ENCODE measurements at regions not wholly inside any gene's neighbourhood (a gene's known extent, or its start where the extent isn't known, plus 50 kb on each side); places are given as distances from the start of the nearest gene placed in this dataset.
A peak's percentile ranks its signal among the peaks of the same experiment; 100 is the strongest.

DNA sequence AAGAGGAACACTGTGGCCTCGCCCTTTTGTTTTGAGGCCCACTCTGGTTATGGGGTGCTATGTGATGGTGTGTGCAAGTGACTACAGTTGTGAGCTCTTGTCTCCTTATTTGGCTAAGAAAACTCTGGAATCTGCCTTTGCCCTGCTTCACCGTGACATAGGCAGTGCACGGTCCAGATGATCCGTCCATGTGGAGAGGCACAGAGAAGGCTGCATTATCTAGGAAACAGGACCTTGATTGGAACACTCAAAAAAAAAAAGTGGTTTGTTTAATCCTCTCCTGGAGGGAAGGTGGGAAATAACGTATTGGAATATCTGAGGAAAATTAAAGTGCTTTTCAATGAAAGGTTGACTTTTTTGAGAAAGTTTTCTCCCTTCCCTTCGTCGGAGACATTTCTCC, 233.3 kb downstream of the CHD9NB start:
- H3K4me1 ChIP-seq (ENCODE audit: low read depth): peaks cover 13% of the 10 kb centered on the region
- H3K27me3 ChIP-seq: peaks cover 35% of the 10 kb centered on the region
- H3K4me3 ChIP-seq: no peak overlapping the region
- no peak for DNase-seq (ENCODE audit: low read depth in 1 of 2, low spot score in 1 of 2)
- H3K27ac ChIP-seq: no peak overlapping the region
- H3K36me3 ChIP-seq: no peaks in the 10 kb centered on the region
- no peaks in the 10 kb centered on the region for H3K9me3 ChIP-seq (ENCODE audit: low read depth)
- TF ChIP-seq, protein P1, sequence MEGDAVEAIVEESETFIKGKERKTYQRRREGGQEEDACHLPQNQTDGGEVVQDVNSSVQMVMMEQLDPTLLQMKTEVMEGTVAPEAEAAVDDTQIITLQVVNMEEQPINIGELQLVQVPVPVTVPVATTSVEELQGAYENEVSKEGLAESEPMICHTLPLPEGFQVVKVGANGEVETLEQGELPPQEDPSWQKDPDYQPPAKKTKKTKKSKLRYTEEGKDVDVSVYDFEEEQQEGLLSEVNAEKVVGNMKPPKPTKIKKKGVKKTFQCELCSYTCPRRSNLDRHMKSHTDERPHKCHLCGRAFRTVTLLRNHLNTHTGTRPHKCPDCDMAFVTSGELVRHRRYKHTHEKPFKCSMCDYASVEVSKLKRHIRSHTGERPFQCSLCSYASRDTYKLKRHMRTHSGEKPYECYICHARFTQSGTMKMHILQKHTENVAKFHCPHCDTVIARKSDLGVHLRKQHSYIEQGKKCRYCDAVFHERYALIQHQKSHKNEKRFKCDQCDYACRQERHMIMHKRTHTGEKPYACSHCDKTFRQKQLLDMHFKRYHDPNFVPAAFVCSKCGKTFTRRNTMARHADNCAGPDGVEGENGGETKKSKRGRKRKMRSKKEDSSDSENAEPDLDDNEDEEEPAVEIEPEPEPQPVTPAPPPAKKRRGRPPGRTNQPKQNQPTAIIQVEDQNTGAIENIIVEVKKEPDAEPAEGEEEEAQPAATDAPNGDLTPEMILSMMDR (IDR thresholded peaks at IDR 0.05; ENCODE audit: low read depth, low read length): no peak

DNA sequence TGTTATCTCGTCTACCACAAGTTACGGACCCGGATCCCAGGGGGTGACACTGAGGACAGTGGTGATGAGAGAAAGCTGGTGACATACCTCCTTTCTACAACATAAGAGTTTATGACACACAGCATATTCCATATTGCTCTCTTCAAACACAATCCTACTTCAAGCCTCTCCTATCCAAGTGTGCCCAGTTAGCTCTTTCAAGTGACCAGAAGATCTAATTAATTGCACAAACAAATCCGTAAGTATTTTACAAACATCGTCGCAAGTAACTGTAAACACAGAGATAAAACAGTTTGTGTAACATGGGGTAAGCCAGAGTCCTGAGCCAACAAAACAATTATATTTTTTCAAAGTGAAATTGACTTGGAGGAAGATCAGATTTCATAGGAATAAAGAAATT, 235.0 kb downstream of the CHD9NB start:
- TF ChIP-seq, protein P1 (IDR thresholded peaks at IDR 0.05; ENCODE audit: low read depth, low read length): no peak
- H3K4me1 ChIP-seq (ENCODE audit: low read depth): peaks cover 13% of the 10 kb centered on the region
- no peaks in the 10 kb centered on the region for H3K36me3 ChIP-seq
- peaks cover 47% of the 10 kb centered on the region for H3K27me3 ChIP-seq
- no peaks in the 10 kb centered on the region for H3K9me3 ChIP-seq (ENCODE audit: low read depth)
- H3K27ac ChIP-seq: no peak overlapping the region
- DNase-seq (ENCODE audit: low read depth in 1 of 2, low spot score in 1 of 2): no peak
- no peak overlapping the region for H3K4me3 ChIP-seq

DNA sequence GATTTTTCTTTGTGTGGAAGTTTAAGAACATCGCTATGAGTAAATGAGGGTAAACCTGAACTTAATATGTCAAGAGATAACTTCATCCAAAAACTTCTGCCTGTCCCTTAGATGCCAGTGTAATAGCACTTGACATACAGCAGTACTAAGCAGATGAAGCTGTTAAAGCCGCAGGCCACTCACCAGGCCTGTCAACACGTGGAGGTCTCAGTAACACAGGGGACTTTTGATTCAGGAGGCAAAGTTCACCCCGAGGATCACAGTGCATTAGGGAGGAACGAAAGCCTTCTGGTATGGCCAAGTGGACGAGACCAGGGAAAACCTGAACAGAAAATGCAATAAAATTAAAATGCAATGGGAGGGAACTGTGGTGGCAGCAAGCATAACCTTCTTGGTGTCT, 235.7 kb downstream of the CHD9NB start:
- no peaks in the 10 kb centered on the region for H3K9me3 ChIP-seq (ENCODE audit: low read depth)
- no peaks in the 10 kb centered on the region for H3K36me3 ChIP-seq
- peaks cover 42% of the 10 kb centered on the region for H3K27me3 ChIP-seq
- H3K27ac ChIP-seq: no peak overlapping the region
- no peak overlapping the region for H3K4me3 ChIP-seq
- TF ChIP-seq, protein P1 (IDR thresholded peaks at IDR 0.05; ENCODE audit: low read depth, low read length): no peak
- DNase-seq (ENCODE audit: low read depth in 1 of 2, low spot score in 1 of 2): peak in 1 of 2 donors; percentile 90
- peaks cover 11% of the 10 kb centered on the region for H3K4me1 ChIP-seq (ENCODE audit: low read depth)

DNA sequence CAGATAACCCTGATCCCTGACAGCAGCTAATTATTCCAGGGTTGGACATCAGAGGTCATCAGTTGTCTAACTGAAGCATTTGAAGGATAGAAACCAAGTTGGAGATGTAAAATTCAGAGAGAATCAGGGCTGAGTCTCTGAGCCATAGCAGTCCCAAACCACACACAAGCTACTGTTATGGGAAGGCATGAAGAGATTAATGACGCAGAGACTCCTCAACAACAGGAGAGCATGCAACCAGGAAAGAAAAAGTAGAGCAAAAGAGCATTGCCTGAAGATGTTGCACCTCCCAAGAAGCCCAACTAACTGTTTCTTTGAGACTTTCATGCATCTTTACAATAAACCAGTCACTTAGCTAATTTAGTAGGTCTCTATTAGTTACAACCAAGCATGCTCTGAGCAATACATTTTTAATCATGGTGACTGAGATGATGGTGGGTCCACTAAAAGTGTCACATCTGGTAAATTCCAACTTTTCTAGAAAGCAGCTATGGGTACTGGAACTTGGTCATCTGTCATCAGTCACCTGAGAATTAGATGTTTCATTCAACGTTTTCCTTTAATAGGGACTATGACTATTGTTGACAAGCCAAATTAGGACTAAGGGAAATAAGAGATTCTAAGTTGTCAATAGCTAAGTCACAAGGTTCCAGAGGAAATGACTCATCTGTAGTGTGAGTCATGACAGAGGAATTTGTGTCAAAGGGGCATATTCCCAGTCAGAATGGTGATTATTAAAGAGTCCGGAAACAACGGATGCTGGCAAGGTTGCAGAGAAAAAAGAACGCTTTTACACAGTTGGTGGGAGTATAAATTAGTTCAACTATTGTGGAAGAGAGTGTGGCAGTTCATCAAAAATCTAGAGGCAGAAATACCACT, 239.8 kb downstream of the CHD9NB start:
- TF ChIP-seq, protein P1 (IDR thresholded peaks at IDR 0.05; ENCODE audit: low read depth, low read length): no peak
- Histone ChIP-seq H3K4me1 (ENCODE audit: low read depth) (peaks cover 10% of the 10 kb centered on the region), H3K9me3 (ENCODE audit: low read depth) (no peaks in the 10 kb centered on the region), H3K27ac (no peak overlapping the region), H3K4me3 (no peak overlapping the region), H3K27me3 (peaks cover 54% of the 10 kb centered on the region), H3K36me3 (no peaks in the 10 kb centered on the region)
- peak in 1 of 2 donors; percentile 70 for DNase-seq (ENCODE audit: low read depth in 1 of 2, low spot score in 1 of 2)

DNA sequence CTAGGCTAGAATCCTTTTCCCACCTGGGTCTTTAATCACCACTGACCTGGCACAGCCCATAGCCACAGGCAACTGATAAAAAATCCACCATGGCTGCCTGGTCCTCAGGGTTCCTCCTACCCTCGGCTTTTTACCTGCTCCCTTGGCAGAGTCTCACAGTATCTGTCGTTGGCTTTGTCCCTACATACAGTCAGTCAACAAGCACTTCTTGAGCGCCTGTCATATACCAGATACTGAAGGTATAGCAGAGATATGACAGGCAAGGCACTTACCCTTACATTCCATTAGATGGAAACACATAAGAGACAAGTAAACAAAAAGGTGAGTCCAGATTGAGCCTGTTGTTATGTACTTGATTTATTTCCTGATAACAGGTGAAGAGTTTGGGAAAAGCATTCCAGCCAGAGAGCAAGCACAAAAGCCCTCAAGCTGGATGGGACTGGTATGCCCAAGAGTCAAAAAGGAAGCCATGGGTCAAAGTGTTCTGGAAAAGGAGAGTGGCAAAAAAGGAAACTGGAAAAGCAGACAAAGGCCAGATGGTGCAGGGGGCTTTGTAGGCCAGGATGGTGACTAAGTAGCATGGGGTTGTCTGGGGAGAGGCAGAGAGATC, 247.0 kb downstream of the CHD9NB start:
- Histone ChIP-seq H3K36me3 (no peaks in the 10 kb centered on the region), H3K9me3 (ENCODE audit: low read depth) (no peaks in the 10 kb centered on the region), H3K27me3 (peaks cover 28% of the 10 kb centered on the region), H3K4me3 (no peak overlapping the region), H3K4me1 (ENCODE audit: low read depth) (no peaks in the 10 kb centered on the region), H3K27ac (no peak overlapping the region)
- TF ChIP-seq, protein P1 (IDR thresholded peaks at IDR 0.05; ENCODE audit: low read depth, low read length): no peak
- no peak for DNase-seq (ENCODE audit: low read depth in 1 of 2, low spot score in 1 of 2)

Data from cardiac muscle cell (in vitro differentiated cells and primary cell).